OCI-LY1 (cell line): ENCODE measurements at regions not wholly inside any gene's neighbourhood (a gene's known extent, or its start where the extent isn't known, plus 50 kb on each side); places are given as distances from the start of the nearest gene placed in this dataset.

Experiments used
- H2AFZ ChIP-seq: fragments of 200-600 bp; sonication (generic), shearing (Covaris generic); 2 replicates; pipeline ENCODE4 v1.6.0; 2014; ENCODE audit warnings: antibody characterized with exemption, mild to moderate bottlenecking, low read length
- H3F3A ChIP-seq: fragments of 200-600 bp; sonication (generic), shearing (Covaris generic); 2 replicates; pipeline ENCODE4 v1.6.0; 2014; ENCODE audit warnings: mild to moderate bottlenecking, antibody characterized with exemption, low read length, moderate library complexity; ENCODE audit not compliant: insufficient read depth
- H3K27ac ChIP-seq: fragments of 200-600 bp; sonication (generic); 2 replicates; pipeline ENCODE4 v1.5.1; 2014; ENCODE audit warnings: low read length, mixed run types, mild to moderate bottlenecking, low read depth; ENCODE audit not compliant: poor library complexity, severe bottlenecking
- H3K27me3 ChIP-seq: fragments of 200-600 bp; sonication (generic); 2 replicates; pipeline ENCODE4 v1.6.0; 2014; ENCODE audit warnings: antibody characterized with exemption, mild to moderate bottlenecking, low read length, moderate library complexity; ENCODE audit not compliant: insufficient read depth
- H3K36me3 ChIP-seq: fragments of 200-600 bp; sonication (generic); 2 replicates; pipeline ENCODE4 v1.6.1; 2014; ENCODE audit warnings: mild to moderate bottlenecking, antibody characterized with exemption, low read length, moderate library complexity, mixed read lengths; ENCODE audit not compliant: insufficient read depth
- H3K4me1 ChIP-seq: fragments of 200-600 bp; sonication (generic); 2 replicates; pipeline ENCODE4 v1.5.1; 2014; ENCODE audit warnings: mild to moderate bottlenecking, low read length, moderate library complexity; ENCODE audit not compliant: insufficient read depth, severe bottlenecking
- H3K4me2 ChIP-seq: fragments of 200-600 bp; sonication (generic), shearing (Covaris generic); 2 replicates; pipeline ENCODE4 v1.6.1; 2014; ENCODE audit warnings: low read length
- H3K4me3 ChIP-seq: fragments of 200-600 bp; sonication (generic); 2 replicates; pipeline ENCODE4 v1.5.1; 2014; ENCODE audit warnings: low read length, low read depth, mild to moderate bottlenecking, mixed read lengths; ENCODE audit not compliant: poor library complexity, severe bottlenecking
- H3K79me2 ChIP-seq: fragments of 200-600 bp; shearing (Covaris generic); 2 replicates; pipeline ENCODE4 v1.6.1; 2016; ENCODE audit warnings: mixed run types, low read length, mixed read lengths; ENCODE audit not compliant: insufficient read depth
- H3K9ac ChIP-seq: fragments of 200-600 bp; sonication (generic), shearing (Covaris generic); 2 replicates; pipeline ENCODE4 v1.6.1; 2014; ENCODE audit warnings: mild to moderate bottlenecking, low read length, mixed read lengths
- H3K9me2 ChIP-seq: fragments of 200-600 bp; sonication (generic), shearing (Covaris generic); 2 replicates; pipeline ENCODE4 v1.6.1; 2014; ENCODE audit warnings: low read depth, mild to moderate bottlenecking, low read length, mixed read lengths
- H3K9me3 ChIP-seq: fragments of 200-600 bp; shearing (Covaris generic); 2 replicates; pipeline ENCODE4 v1.6.1; 2014; ENCODE audit warnings: low read length, mixed read lengths
- H4K20me1 ChIP-seq: fragments of 200-600 bp; sonication (generic), shearing (Covaris generic); 2 replicates; pipeline ENCODE4 v1.6.0; 2016; ENCODE audit warnings: mild to moderate bottlenecking, low read length; ENCODE audit not compliant: insufficient read depth
- CTCF ChIP-seq: fragments of 200-600 bp; sonication (generic), shearing (Covaris generic); IDR thresholded peaks from 2 replicates; pipeline ENCODE4 v1.5.1; 2017; ENCODE audit warnings: mild to moderate bottlenecking, antibody characterized with exemption, low read length, moderate library complexity, mixed read lengths
- EZH2 ChIP-seq: fragments of 200-600 bp; sonication (generic), shearing (Covaris generic); IDR thresholded peaks from 2 replicates; pipeline ENCODE4 v1.8.0; 2017; ENCODE audit warnings: borderline replicate concordance, mixed run types, mild to moderate bottlenecking, antibody characterized with exemption, low read length, moderate library complexity, mixed read lengths

- Histone ChIP-seq H4K20me1 (no peaks in the 10 kb centered on the region), H3K4me3 (no peak overlapping the region), H2AFZ (no peak overlapping the region), H3K9ac (no peak overlapping the region), H3K9me2 (no peaks in the 10 kb centered on the region), H3K79me2 (no peaks in the 10 kb centered on the region), H3K4me1 (no peaks in the 10 kb centered on the region), H3K4me2 (no peak overlapping the region), H3K27ac (no peak overlapping the region), H3K27me3 (no peaks in the 10 kb centered on the region), H3K36me3 (no peaks in the 10 kb centered on the region), H3K9me3 (no peaks in the 10 kb centered on the region), H3F3A (no peaks in the 10 kb centered on the region)
- TF ChIP-seq CTCF (no peak), EZH2 (no peak)
These were observed 87.8 kb upstream of the DYNC1I1 start for GRCh38 chr7:95684505-95684904.

- Histone ChIP-seq H3K36me3 (no peaks in the 10 kb centered on the region), H3K27ac (no peak overlapping the region), H3K4me3 (no peak overlapping the region), H3K9me3 (no peaks in the 10 kb centered on the region), H3K9me2 (no peaks in the 10 kb centered on the region), H3K4me2 (no peak overlapping the region), H4K20me1 (no peaks in the 10 kb centered on the region), H3K27me3 (no peaks in the 10 kb centered on the region), H3K9ac (no peak overlapping the region), H3F3A (no peaks in the 10 kb centered on the region), H2AFZ (no peak overlapping the region), H3K79me2 (no peaks in the 10 kb centered on the region), H3K4me1 (no peaks in the 10 kb centered on the region)
- TF ChIP-seq EZH2 (no peak), CTCF (peak; percentile 53; the same call in 1 of the 2 replicates)
These were observed 87.7 kb upstream of the PDK4 start for GRCh38 chr7:95684037-95684436.

- H3K79me2 ChIP-seq, result no peaks in the 10 kb centered on the region
- no peak overlapping the region for H2AFZ ChIP-seq
- no peaks in the 10 kb centered on the region for H4K20me1 ChIP-seq
- no peaks in the 10 kb centered on the region for H3K9me2 ChIP-seq
- TF ChIP-seq EZH2 (no peak), CTCF (no peak)
- H3K27ac ChIP-seq, result no peak overlapping the region
- no peak overlapping the region for H3K4me2 ChIP-seq
- no peaks in the 10 kb centered on the region for H3K27me3 ChIP-seq
- no peaks in the 10 kb centered on the region for H3K4me1 ChIP-seq
- no peaks in the 10 kb centered on the region for H3F3A ChIP-seq
- H3K9me3 ChIP-seq, result no peaks in the 10 kb centered on the region
- no peak overlapping the region for H3K9ac ChIP-seq
- H3K36me3 ChIP-seq, result no peaks in the 10 kb centered on the region
- H3K4me3 ChIP-seq, result no peak overlapping the region
These were observed 86.6 kb upstream of the PDK4 start for GRCh38 chr7:95682913-95683312.
